NCI-H345 treated with DMSO at 0.1 percent for 48 hours (cell line): ENCODE measurements at regions not wholly inside any gene's neighbourhood (a gene's known extent, or its start where the extent isn't known, plus 50 kb on each side); places are given as distances from the start of the nearest gene placed in this dataset.
"Not testable (repeated sequence)": the region's sequence is repeated elsewhere in the genome, so short reads cannot be mapped to it uniquely, and the experiment has no call there.

Source experiments
- DNase-seq: peaks from one replicate; lab custom pipeline; 2025; ENCODE audit not compliant: unreplicated experiment; lab: John Stamatoyannopoulos, UW

GRCh38 chr3:18237251-18238005, 187.7 kb downstream of the SATB1 start:
- DNase-seq, result no peak

- DNase-seq, result no peak
These were observed 188.4 kb downstream of the SATB1 start for GRCh38 chr3:18236726-18237125.

- DNase-seq, result peak; percentile 19
These were observed 190.3 kb downstream of the SATB1 start for GRCh38 chr3:18234717-18235335.

GRCh38 chr3:18233987-18234716, 191.0 kb downstream of the SATB1 start:
- peak; percentile 63 for DNase-seq

DNA sequence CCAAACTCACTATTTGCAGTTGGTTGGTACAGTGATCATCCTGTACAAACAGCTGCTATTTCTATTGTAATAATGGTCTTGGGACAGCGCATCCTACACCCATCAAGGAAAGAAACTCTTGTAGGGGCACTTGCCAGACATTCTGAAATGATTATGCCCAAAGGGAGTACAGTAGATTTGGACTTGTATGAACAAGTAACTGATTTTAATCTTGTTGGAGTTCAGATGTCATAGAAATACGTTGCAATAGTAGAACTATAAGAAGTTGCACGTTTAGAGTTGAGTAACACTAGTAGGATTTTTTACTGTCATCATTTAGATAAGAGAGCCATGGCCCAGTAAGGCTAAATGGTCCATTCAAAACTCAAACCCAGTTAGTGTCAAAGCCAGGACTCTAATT, 192.8 kb downstream of the SATB1 start:
- DNase-seq, result no peak

GRCh38 chr3:18228060-18228459, 197.1 kb downstream of the SATB1 start:
- DNase-seq, result no peak

DNA sequence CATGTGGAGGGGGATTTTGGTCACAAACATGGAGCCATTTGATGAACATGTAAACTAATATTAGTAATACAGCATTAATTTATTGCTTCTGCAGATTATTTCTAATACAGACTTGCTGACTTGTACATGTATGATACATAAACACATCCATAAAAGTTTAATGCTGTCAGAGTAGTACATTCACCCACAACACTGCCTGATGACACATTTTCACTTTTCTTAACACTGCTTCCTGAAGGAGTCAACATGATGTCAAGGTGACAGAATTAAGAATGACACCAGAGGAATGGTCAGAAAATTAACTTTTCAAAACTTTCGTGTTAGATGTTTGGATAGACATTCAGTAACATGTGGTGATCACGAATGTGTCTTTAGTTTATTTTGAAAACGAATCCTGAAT, 199.4 kb downstream of the SATB1 start:
- no peak for DNase-seq

GRCh38 chr3:18224426-18224825, 200.7 kb downstream of the SATB1 start:
- no peak for DNase-seq

DNA sequence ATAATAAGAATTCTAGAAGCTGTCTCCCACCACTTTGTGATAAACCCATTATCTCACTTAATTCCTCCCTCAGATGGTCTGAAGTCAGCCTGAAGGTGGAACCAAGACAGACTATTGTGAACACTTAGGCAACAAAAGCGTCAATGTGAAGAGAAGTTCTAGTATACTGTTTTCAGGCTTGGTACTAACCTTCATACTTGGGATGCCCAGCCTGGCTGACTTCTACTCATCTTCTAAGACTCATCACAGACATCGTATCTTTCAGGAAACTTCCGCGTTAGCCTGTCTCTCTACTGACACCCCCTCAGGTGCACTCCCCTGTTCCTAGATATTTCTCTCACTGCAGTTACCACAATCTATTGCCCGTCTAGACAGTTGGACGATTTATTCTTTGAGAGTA, 201.2 kb downstream of the SATB1 start:
- no peak for DNase-seq

- DNase-seq, result no peak
These were observed 201.6 kb downstream of the SATB1 start for GRCh38 chr3:18223571-18223970.

DNA sequence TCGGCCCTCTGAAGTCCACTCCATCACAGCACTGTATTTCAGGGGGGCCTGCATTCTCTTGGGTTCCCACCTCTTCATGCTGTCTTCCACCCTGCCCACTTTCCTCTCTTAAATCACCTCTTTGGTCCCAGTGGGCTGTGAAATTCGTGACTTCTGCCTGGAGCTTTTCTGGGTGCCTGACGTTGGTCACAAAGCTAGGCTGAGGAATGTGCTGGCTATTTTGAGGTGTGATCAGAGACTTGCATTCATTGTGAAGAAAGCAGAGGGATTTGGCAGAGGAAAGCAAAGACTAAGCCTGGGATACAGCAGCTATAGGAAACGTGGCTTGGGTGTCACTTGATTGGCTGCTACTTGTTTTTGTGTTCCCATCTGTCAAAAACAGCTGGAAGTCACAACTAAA, 202.5 kb downstream of the SATB1 start:
- no peak for DNase-seq

- DNase-seq, result no peak
These were observed 207.5 kb downstream of the SATB1 start for GRCh38 chr3:18217507-18218174.

GRCh38 chr3:18216996-18217395, 208.1 kb downstream of the SATB1 start:
- DNase-seq, result no peak

DNA sequence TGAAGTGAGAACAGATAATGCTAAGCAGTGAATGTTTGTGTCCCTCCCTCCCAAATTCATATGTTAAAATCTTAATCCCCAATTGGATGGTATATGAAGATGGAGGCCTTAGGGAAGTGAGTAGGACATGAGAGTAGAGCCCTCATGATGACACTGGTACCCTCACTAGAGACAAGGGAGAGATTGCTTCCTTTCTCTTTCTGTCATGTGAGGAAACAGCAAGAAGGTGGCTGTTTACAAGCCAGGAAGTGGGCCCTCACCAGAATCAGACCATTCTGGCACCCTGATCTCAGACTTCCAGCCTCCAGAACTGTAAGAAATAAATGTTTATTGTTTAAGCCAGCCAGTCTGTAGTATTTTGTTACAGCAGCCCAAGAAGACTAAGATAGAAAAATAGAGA, 209.5 kb downstream of the SATB1 start:
- no peak for DNase-seq

DNA sequence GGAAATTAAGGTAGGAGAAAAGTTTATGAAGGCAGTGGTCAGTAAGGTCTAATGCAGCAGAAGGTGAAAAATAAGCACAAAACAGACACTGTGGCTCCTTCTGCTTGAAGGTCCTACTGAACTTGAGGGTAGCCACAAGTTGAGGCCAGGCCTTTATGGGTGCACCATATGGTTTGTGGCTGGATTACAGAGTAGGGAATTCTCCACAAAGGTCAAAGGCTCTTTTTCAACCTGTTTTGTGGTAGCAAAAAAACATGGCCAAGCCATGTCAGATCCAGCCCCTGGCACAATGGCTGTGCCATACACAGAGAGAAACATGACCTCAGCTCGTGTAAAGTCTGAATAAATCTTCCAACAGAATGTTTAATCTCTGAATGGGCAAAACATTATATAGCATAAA, 214.0 kb downstream of the SATB1 start:
- DNase-seq, result no peak

- no peak for DNase-seq
These were observed 216.3 kb downstream of the SATB1 start for GRCh38 chr3:18208856-18209255.

- DNase-seq, result no peak
These were observed 217.0 kb downstream of the SATB1 start for GRCh38 chr3:18208091-18208490.

- no peak for DNase-seq
These were observed 217.9 kb downstream of the SATB1 start for GRCh38 chr3:18207226-18207625.

GRCh38 chr3:18205701-18206100, 219.4 kb downstream of the SATB1 start:
- DNase-seq, result not testable (repeated sequence)

DNA sequence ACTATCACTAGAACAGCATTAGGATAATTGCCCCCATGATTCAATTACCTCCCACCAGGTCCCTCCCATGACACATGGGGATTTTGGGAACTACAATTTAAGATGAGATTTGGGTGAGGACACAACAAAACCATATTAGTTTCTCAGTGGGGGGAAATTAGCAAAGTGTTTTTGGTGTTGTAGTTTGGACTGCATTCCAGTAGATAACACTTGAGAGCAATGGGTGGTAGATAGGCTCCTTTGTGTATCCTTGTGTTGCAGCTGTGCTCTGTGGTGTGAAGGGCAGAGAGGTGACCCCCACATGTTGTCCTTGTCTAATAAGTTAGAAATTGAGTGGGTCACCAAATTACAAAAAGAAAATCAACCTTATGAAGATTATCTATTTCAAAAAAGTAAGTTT, 223.8 kb downstream of the SATB1 start:
- no peak for DNase-seq

DNA sequence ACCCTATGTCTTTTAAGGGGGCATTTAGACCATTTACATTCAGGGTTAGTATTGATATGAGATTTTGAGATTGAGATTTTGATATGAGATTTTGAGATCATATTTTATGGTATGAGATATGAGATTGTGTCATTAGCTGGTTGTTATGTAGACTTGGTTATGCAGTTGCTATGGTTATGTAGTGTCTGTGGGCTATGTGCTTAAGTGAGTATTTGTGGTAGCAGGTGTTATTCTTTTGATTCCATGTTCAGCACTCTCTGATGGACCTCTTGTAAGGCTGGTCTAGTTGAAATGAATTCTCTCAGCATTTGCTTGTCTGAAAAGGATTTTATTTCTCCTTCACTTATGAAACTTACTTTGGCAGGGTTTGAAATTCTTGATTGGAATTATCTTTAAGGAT, 225.4 kb downstream of the SATB1 start:
- no peak for DNase-seq

- no peak for DNase-seq
These were observed 229.3 kb downstream of the SATB1 start for GRCh38 chr3:18195836-18196235.
